Activated B cell treated with CpG ODN at 0.5 μM for 24 hours (primary cell): ENCODE measurements at regions not wholly inside any gene's neighbourhood (a gene's known extent, or its start where the extent isn't known, plus 50 kb on each side); places are given as distances from the start of the nearest gene placed in this dataset.
"Not testable (repeated sequence)": the region's sequence is repeated elsewhere in the genome, so short reads cannot be mapped to it uniquely, and the experiment has no call there.

Experiments used
- ATAC-seq: fragments of 200-7000 bp; cut with Tn5 transposase; one replicate; pipeline ENCODE4 v1.10.0; 2021; ENCODE audit warnings: low read depth, mild to moderate bottlenecking, moderate library complexity
- CTCF ChIA-PET: fragments of 350-600 bp; sonication (Branson Sonifier 250); formaldehyde crosslinking; loops from one replicate; lab custom pipeline; 2021; ENCODE audit warnings: antibody characterized with exemption; lab: Charles Lee
- POLR2A ChIA-PET: fragments of 350-600 bp; sonication (Branson Sonifier 250); formaldehyde crosslinking; loops from one replicate; lab custom pipeline; 2021; ENCODE audit warnings: antibody characterized with exemption; lab: Charles Lee
- DNase-seq: peaks from one replicate; pipeline ENCODE4 v3.0.0; 2022
- H3K27ac Mint-ChIP-seq: one replicate; pipeline ENCODE4 v1.8.0; 2020; ENCODE audit warnings: mixed read lengths
- H3K27me3 Mint-ChIP-seq: one replicate; pipeline ENCODE4 v1.8.0; 2021; ENCODE audit warnings: mixed read lengths
- H3K36me3 Mint-ChIP-seq: one replicate; pipeline ENCODE4 v1.8.0; 2021; ENCODE audit warnings: low read depth, mixed read lengths
- H3K4me1 Mint-ChIP-seq: one replicate; pipeline ENCODE4 v1.8.0; 2021; ENCODE audit warnings: mixed read lengths
- H3K4me3 Mint-ChIP-seq: one replicate; pipeline ENCODE4 v1.8.0; 2020; ENCODE audit warnings: mild to moderate bottlenecking, mixed read lengths
- H3K9me3 Mint-ChIP-seq: one replicate; pipeline ENCODE4 v1.8.0; 2020; ENCODE audit warnings: mixed read lengths
- intact Hi-C: fragments of 100-400 bp; cut with micrococcal nuclease; formaldehyde crosslinking; loops from one replicate; pipeline ENCODE4 v1.15.1; 2024
- TF ChIP-seq, protein P1 (sequence below): fragments of 200-600 bp; IDR thresholded peaks from one replicate; pipeline ENCODE4 v1.8.0; 2022; ENCODE audit warnings: antibody characterized with exemption, mild to moderate bottlenecking

DNA sequence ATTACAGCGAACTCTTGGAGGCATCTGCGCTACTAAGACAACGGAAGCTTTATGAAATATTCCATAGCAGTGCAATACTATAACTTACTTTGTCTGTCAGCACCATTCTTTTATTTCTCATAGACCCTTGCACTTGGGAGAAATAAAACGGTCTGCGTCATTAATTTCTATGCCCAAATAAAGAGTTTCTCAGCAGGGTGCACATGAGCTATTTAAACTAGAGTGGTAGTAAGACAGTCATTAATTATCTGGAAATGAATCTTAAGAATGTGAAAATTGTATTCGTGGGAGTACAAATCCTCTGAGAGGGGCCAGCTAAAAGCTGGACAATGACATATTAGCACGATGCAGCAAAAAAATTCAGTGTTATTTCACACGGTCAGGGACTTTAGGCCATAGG lies 903.4 kb upstream of the FOXG1 start:
- Mint-ChIP-seq H3K36me3 (no peaks in the 10 kb centered on the region), H3K4me1 (no peaks in the 10 kb centered on the region), H3K9me3 (no peaks in the 10 kb centered on the region), H3K27ac (no peak overlapping the region), H3K27me3 (no peaks in the 10 kb centered on the region), H3K4me3 (no peak overlapping the region)
- CTCF ChIA-PET: no interaction called here
- no peak for DNase-seq
- POLR2A ChIA-PET: no interaction called here
- ATAC-seq: no peak
- TF ChIP-seq, protein P1, sequence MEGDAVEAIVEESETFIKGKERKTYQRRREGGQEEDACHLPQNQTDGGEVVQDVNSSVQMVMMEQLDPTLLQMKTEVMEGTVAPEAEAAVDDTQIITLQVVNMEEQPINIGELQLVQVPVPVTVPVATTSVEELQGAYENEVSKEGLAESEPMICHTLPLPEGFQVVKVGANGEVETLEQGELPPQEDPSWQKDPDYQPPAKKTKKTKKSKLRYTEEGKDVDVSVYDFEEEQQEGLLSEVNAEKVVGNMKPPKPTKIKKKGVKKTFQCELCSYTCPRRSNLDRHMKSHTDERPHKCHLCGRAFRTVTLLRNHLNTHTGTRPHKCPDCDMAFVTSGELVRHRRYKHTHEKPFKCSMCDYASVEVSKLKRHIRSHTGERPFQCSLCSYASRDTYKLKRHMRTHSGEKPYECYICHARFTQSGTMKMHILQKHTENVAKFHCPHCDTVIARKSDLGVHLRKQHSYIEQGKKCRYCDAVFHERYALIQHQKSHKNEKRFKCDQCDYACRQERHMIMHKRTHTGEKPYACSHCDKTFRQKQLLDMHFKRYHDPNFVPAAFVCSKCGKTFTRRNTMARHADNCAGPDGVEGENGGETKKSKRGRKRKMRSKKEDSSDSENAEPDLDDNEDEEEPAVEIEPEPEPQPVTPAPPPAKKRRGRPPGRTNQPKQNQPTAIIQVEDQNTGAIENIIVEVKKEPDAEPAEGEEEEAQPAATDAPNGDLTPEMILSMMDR: no peak
- intact Hi-C loops: no loop called here

DNA sequence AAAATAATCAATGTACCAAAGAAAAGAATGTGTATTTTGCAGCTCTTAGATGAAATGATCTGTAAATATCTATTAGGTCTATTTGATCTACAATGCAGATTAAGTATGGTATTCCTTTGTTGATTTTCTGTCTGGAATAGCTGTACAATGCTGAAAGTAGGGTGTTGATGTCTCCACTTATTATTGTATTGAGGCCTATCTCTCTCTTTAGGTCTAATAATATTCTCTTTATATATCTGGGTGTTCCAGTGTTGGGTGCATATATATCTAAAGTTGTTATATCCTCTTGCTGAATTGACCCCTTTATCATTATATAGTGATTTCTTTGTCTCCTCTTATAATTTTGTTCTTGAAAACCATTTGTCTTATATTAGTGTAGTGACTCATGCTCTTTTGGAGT lies 885.5 kb upstream of the FOXG1 start:
- H3K27ac Mint-ChIP-seq: no peak overlapping the region
- CTCF ChIA-PET: no interaction called here
- H3K4me3 Mint-ChIP-seq: no peak overlapping the region
- TF ChIP-seq, protein P1: no peak
- no peaks in the 10 kb centered on the region for H3K36me3 Mint-ChIP-seq
- ATAC-seq (no peak), DNase-seq (no peak)
- POLR2A ChIA-PET: no interaction called here
- intact Hi-C loops: no loop called here
- H3K9me3 Mint-ChIP-seq: peaks cover 7% of the 10 kb centered on the region
- no peaks in the 10 kb centered on the region for H3K4me1 Mint-ChIP-seq
- H3K27me3 Mint-ChIP-seq: no peaks in the 10 kb centered on the region

DNA sequence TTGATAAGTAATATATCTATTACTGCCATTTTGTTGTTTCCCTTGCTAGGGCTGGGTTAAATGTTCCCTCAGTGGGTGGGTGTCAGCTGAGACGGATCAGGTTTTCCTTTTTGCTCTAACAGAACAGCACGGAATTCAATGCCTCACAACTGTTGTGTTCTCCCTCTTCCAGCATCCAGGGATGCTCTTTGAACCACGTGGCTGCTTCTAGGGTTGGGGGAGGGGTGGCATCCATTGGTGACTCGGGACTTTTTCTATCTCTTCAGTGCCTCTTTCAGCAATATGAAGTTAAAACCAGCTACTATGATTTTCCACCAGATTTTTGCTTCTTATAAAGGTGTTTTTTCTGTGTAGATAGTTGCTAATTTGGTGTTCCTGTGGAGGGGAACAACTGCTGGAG lies 884.9 kb upstream of the FOXG1 start:
- POLR2A ChIA-PET: no interaction called here

DNA sequence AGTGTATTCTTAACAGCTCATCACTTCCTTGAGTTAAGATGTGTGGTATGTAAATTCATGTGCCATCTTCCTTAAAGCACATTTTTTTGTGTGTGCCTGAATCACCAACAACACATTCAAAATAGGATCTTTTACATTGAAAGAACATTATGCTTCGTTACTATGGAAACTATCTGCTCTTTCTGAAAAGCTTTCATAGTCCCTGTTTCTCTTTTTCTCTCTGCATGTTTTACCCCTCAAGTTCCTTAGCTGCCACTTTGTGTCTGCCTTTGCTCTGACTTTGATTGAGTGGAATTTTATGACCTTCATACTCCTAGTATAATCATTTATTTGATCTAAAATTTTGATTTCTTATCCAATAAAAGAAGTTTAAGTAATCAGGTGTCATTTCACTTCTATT lies 880.3 kb upstream of the FOXG1 start:
- H3K27me3 Mint-ChIP-seq: no peaks in the 10 kb centered on the region
- no peaks in the 10 kb centered on the region for H3K36me3 Mint-ChIP-seq
- H3K27ac Mint-ChIP-seq: no peak overlapping the region
- CTCF ChIA-PET: no interaction called here
- POLR2A ChIA-PET: no interaction called here
- no peak overlapping the region for H3K4me3 Mint-ChIP-seq
- no peaks in the 10 kb centered on the region for H3K4me1 Mint-ChIP-seq
- DNase-seq (no peak), ATAC-seq (no peak)
- intact Hi-C loops: no loop called here
- TF ChIP-seq, protein P1: no peak
- peaks cover 6% of the 10 kb centered on the region for H3K9me3 Mint-ChIP-seq

More for the DNA sequence above, 884.9 kb upstream of the FOXG1 start:
- TF ChIP-seq, protein P1: no peak
- H3K9me3 Mint-ChIP-seq: peaks cover 7% of the 10 kb centered on the region
- ATAC-seq (no peak), DNase-seq (no peak)
- no peak overlapping the region for H3K27ac Mint-ChIP-seq
- intact Hi-C loops: no loop called here
- no peaks in the 10 kb centered on the region for H3K36me3 Mint-ChIP-seq
- CTCF ChIA-PET: no interaction called here
- no peaks in the 10 kb centered on the region for H3K4me1 Mint-ChIP-seq
- no peaks in the 10 kb centered on the region for H3K27me3 Mint-ChIP-seq
- H3K4me3 Mint-ChIP-seq: no peak overlapping the region

DNA sequence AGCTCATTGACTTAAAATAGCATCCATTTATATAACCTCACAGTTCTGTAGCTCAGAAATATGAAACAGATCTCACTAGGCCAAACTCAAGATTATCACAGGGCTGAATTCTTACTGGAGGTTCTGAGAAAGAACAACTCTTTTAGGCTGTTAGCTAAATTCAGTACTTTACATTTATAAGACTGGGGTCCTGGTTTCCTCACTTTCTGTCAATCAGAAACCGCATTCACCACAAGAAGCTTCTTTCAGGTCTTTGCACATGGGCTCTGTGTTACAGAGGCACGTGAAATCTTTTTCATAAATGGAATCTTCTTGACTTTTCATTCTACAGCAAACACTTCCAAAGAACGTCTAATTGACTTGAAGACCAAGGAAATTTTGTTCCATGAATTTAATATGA lies 876.3 kb upstream of the FOXG1 start:
- Mint-ChIP-seq H3K4me1 (no peaks in the 10 kb centered on the region), H3K27ac (no peak overlapping the region), H3K36me3 (no peaks in the 10 kb centered on the region), H3K27me3 (no peaks in the 10 kb centered on the region), H3K4me3 (no peak overlapping the region), H3K9me3 (peaks cover 8% of the 10 kb centered on the region)
- POLR2A ChIA-PET: no interaction called here
- no peak for ATAC-seq
- CTCF ChIA-PET: no interaction called here
- intact Hi-C loops: no loop called here
- DNase-seq: no peak
- TF ChIP-seq, protein P1: no peak

DNA sequence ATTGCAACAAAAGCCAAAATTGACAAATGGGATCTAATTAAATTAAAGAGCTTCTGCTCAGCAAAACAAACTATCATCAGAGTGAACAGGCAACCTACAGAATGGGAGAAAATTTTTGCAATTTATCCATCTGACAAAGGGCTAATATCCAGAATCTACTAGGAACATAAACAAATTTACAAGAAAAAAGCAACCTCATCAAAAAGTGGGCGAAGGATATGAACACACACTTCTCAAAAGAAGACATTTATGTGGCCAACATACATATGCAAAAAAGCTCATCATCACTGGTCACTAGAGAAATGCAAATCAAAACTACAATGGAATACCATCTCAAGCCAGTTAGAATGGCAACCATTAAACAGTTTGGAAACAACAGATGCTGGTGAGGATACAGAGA lies 858.1 kb upstream of the FOXG1 start:
- H3K4me3 Mint-ChIP-seq, ATAC-seq, H3K4me1 Mint-ChIP-seq, H3K27me3 Mint-ChIP-seq, intact Hi-C loops, CTCF ChIA-PET, POLR2A ChIA-PET, DNase-seq, H3K9me3 Mint-ChIP-seq, H3K27ac Mint-ChIP-seq, H3K36me3 Mint-ChIP-seq: not testable (repeated sequence)
